IgD-negative memory B cell (primary cell): ENCODE measurements at regions not wholly inside any gene's neighbourhood (a gene's known extent, or its start where the extent isn't known, plus 50 kb on each side); places are given as distances from the start of the nearest gene placed in this dataset.
"Not testable (repeated sequence)": the region's sequence is repeated elsewhere in the genome, so short reads cannot be mapped to it uniquely, and the experiment has no call there.

ENCODE experiments used
- H3K27ac Mint-ChIP-seq, 3 donors: one replicate each; pipeline ENCODE4 v1.8.0; 2020 to 2022; ENCODE audit warnings: mild to moderate bottlenecking in 3 of 3, mixed read lengths in 3 of 3, moderate library complexity in 1 of 3
- H3K27me3 Mint-ChIP-seq: one replicate; pipeline ENCODE4 v1.8.0; 2021; ENCODE audit warnings: mixed read lengths
- H3K36me3 Mint-ChIP-seq: one replicate; pipeline ENCODE4 v1.8.0; 2020; ENCODE audit warnings: mild to moderate bottlenecking, mixed read lengths
- H3K4me1 Mint-ChIP-seq, 3 donors: one replicate each; pipeline ENCODE4 v1.8.0; 2020 to 2022; ENCODE audit warnings: mixed read lengths in 3 of 3, mild to moderate bottlenecking in 1 of 3
- H3K4me3 Mint-ChIP-seq, 4 donors: one replicate each; pipeline ENCODE4 v1.8.0; 2020 to 2022; ENCODE audit warnings: mild to moderate bottlenecking in 4 of 4, mixed read lengths in 4 of 4, moderate library complexity in 3 of 4
- H3K9me3 Mint-ChIP-seq, 3 donors: one replicate each; pipeline ENCODE4 v1.8.0; 2020 to 2021; ENCODE audit warnings: mixed read lengths in 3 of 3, mild to moderate bottlenecking in 1 of 3

DNA sequence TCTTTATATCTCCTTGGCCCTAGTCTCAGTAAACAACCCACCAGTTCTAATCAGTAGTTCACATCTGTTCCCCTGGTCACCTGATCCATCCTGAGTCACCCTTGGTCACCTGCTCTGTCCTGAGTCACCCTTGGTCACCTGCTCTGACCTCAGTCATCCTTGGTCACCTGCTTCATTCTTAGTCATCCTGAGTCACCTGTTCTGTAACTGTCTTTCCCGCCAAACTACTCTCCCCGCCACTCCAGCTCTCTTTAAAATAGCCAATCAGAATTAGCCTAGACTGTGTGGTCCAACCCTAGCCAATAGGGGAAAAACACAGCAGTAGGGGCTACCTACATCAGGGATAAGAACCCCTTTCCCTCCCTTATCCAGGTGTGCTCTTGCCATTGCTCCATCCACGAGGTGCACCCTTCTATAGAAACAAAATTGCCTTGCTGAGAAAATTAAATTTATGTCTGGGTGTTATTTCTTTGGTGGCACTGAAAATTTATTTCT, 245.4 kb upstream of the DIO3 start:
- no peaks in the 10 kb centered on the region for H3K4me1 Mint-ChIP-seq
- H3K36me3 Mint-ChIP-seq = no peaks in the 10 kb centered on the region
- H3K27me3 Mint-ChIP-seq = peaks cover 3% of the 10 kb centered on the region
- peak overlapping the region in 1 of 4 donors; percentile 47 for H3K4me3 Mint-ChIP-seq
- H3K27ac Mint-ChIP-seq = no peak overlapping the region
- peaks cover 4 to 30% (median 14%) of the 10 kb centered on the region in 3 donors for H3K9me3 Mint-ChIP-seq

- no peaks in the 10 kb centered on the region for H3K36me3 Mint-ChIP-seq
- peaks cover 3% of the 10 kb centered on the region for H3K27me3 Mint-ChIP-seq
- no peaks in the 10 kb centered on the region for H3K4me1 Mint-ChIP-seq
- H3K27ac Mint-ChIP-seq = no peak overlapping the region
- H3K9me3 Mint-ChIP-seq = peaks cover 8 to 22% (median 12%) of the 10 kb centered on the region in 3 donors
- no peak overlapping the region for H3K4me3 Mint-ChIP-seq
These were observed 243.0 kb upstream of the DIO3 start for GRCh38 chr14:101318271-101318670.

DNA sequence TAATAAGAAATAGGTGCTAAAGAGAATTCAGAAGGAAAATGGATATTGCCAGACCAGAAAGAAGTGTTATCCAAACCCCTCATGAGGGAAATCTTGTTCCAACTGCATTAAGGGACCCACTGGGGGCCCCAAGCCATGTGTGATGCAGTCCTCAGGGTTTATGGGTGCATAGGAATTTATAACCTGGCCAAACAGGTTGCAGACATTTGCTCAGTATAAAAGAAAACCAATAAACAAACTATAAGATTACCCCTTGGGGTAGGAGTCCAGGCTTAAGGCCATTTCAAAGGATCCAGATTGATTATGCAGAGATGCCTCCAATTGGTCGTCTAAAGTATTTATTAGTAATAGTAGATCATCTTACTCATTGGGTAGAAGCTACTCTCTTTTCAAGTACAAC, 240.9 kb upstream of the DIO3 start:
- Mint-ChIP-seq H3K27ac (no peak overlapping the region), H3K9me3 (peaks cover 11 to 29% (median 13%) of the 10 kb centered on the region in 3 donors), H3K27me3 (peaks cover 3% of the 10 kb centered on the region), H3K4me3 (no peak overlapping the region), H3K36me3 (no peaks in the 10 kb centered on the region), H3K4me1 (no peaks in the 10 kb centered on the region)

DNA sequence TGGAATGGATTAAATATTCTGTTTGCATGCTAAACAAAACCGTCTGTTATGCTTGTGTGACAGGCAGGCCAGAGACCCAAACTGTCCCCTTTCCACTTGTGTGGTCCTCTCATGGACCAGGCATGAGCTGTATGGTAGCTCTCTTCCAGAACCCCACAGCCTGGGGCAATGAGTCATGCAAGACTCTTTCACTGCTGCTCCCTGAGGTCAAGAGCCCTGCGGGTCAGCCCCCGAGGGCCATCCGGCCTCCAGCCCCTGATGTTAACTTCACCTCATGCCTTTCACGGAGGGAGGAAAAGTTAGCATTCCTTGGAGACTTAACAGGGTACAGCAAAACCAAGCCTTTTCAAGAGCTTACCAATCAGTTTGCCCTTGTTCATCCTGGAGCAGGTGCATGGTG, 239.1 kb upstream of the DIO3 start:
- Mint-ChIP-seq H3K27me3 (peaks cover 3% of the 10 kb centered on the region), H3K36me3 (peaks cover 2% of the 10 kb centered on the region), H3K4me1 (no peaks in the 10 kb centered on the region), H3K27ac (no peak overlapping the region), H3K9me3 (peaks cover 8 to 15% (median 10%) of the 10 kb centered on the region in 3 donors), H3K4me3 (no peak overlapping the region)

DNA sequence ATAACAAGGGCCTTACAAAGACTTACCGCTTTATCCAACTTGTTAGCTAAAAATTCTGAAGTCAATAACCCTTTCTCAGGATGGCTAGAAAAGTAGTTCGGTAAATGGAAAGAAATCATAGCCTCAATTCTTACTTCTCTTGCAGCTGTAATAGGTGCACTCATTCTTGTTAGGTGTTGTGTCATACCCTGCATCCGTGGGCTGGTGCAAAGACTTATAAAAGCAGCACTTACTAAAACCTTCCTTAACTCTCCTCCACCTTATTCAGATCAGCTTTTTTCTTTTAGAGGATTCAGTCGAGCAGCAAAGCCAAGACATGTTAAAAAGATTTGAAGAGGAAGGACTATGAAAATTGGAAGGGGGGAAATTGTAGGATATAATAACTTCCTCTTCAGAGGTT, 238.2 kb upstream of the DIO3 start:
- Mint-ChIP-seq H3K36me3 (peaks cover 2% of the 10 kb centered on the region), H3K9me3 (peaks cover 8 to 15% (median 10%) of the 10 kb centered on the region in 3 donors), H3K4me3 (no peak overlapping the region), H3K27ac (no peak overlapping the region), H3K27me3 (peaks cover 3% of the 10 kb centered on the region), H3K4me1 (no peaks in the 10 kb centered on the region)

- H3K27ac Mint-ChIP-seq, H3K4me3 Mint-ChIP-seq, H3K36me3 Mint-ChIP-seq, H3K4me1 Mint-ChIP-seq, H3K27me3 Mint-ChIP-seq: not testable (repeated sequence)
- H3K9me3 Mint-ChIP-seq = peaks cover 8 to 15% (median 10%) of the 10 kb centered on the region in 3 donors
These were observed 237.6 kb upstream of the DIO3 start for GRCh38 chr14:101323614-101324235.

DNA sequence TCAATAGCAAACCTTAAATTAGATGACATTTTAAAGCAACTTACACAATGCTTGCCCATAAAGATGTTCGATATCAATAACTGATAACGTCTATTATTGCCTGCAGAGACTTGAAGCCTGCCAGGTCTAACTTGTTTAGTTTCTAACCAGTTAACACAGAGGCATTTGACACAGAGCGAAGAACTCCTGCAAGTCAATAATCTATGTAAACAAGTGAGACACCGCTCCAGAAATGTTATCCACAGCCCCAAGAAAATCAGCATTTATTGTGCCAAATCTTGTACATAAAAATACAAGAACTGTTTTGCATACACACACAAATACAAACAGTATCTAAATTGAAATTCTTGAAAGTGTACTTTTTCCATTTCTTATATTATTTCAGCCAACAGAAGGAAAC, 236.0 kb upstream of the DIO3 start:
- H3K36me3 Mint-ChIP-seq = peaks cover 2% of the 10 kb centered on the region

DNA sequence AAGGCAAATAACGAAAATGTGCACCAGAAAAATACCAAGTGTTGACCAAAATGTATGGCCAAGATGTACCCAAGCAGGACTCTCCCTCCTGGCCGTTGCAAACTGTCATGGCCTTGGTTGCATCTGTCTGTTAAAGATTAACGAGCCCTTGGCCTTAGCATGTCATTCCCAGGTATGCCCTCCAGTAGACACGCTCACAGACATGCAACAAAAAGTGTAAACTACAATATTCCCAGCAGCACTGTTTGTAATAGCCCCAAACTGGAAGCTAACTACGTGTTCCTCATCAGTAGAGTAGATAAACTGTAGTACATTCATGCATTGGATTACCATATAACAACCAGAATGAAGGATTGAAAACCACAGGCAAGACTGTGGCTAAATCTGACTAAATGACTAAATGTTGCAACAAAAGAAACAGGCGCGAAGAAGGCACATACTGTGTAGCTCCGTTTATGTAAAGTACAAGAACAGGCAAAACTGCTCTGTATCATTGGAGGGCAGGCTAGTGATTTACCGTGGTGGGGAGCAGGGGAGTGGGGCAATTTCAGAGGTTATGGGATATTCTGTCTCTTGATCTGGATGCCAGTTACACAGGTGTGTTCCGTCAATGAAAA, 232.8 kb upstream of the DIO3 start:
- Mint-ChIP-seq H3K4me1 (no peaks in the 10 kb centered on the region), H3K36me3 (peaks cover 2% of the 10 kb centered on the region), H3K27ac (no peak overlapping the region), H3K9me3 (peaks cover 4 to 10% (median 8%) of the 10 kb centered on the region in 3 donors), H3K4me3 (no peak overlapping the region), H3K27me3 (no peaks in the 10 kb centered on the region)

More for the DNA sequence above, 236.0 kb upstream of the DIO3 start:
- peaks cover 9 to 15% (median 10%) of the 10 kb centered on the region in 3 donors for H3K9me3 Mint-ChIP-seq
- no peaks in the 10 kb centered on the region for H3K27me3 Mint-ChIP-seq
- no peaks in the 10 kb centered on the region for H3K4me1 Mint-ChIP-seq
- no peak overlapping the region for H3K27ac Mint-ChIP-seq
- no peak overlapping the region for H3K4me3 Mint-ChIP-seq

GRCh38 chr14:101330416-101331140, 230.7 kb upstream of the DIO3 start:
- Mint-ChIP-seq H3K9me3 (peaks cover 0 to 4% (median 0%) of the 10 kb centered on the region in 3 donors), H3K36me3 (peaks cover 2% of the 10 kb centered on the region), H3K4me3 (no peak overlapping the region), H3K4me1 (no peaks in the 10 kb centered on the region), H3K27ac (no peak overlapping the region), H3K27me3 (no peaks in the 10 kb centered on the region)

GRCh38 chr14:101331141-101331525, 230.2 kb upstream of the DIO3 start:
- H3K27me3 Mint-ChIP-seq = no peaks in the 10 kb centered on the region
- H3K27ac Mint-ChIP-seq = no peak overlapping the region
- no peak overlapping the region for H3K4me3 Mint-ChIP-seq
- peaks cover 0 to 2% (median 0%) of the 10 kb centered on the region in 3 donors for H3K9me3 Mint-ChIP-seq
- peaks cover under 1% of the 10 kb centered on the region for H3K36me3 Mint-ChIP-seq
- H3K4me1 Mint-ChIP-seq = no peaks in the 10 kb centered on the region

GRCh38 chr14:101331661-101332169, 229.6 kb upstream of the DIO3 start:
- H3K4me3 Mint-ChIP-seq = no peak overlapping the region
- H3K4me1 Mint-ChIP-seq = no peaks in the 10 kb centered on the region
- no peak overlapping the region for H3K27ac Mint-ChIP-seq
- peaks cover 0 to 2% (median 0%) of the 10 kb centered on the region in 3 donors for H3K9me3 Mint-ChIP-seq
- no peaks in the 10 kb centered on the region for H3K36me3 Mint-ChIP-seq
- H3K27me3 Mint-ChIP-seq = no peaks in the 10 kb centered on the region

GRCh38 chr14:101332281-101332680, 229.0 kb upstream of the DIO3 start:
- Mint-ChIP-seq H3K4me1 (no peaks in the 10 kb centered on the region), H3K9me3 (peaks cover 0 to 2% (median 2%) of the 10 kb centered on the region in 3 donors), H3K36me3 (no peaks in the 10 kb centered on the region), H3K27ac (no peak overlapping the region), H3K4me3 (no peak overlapping the region), H3K27me3 (no peaks in the 10 kb centered on the region)

DNA sequence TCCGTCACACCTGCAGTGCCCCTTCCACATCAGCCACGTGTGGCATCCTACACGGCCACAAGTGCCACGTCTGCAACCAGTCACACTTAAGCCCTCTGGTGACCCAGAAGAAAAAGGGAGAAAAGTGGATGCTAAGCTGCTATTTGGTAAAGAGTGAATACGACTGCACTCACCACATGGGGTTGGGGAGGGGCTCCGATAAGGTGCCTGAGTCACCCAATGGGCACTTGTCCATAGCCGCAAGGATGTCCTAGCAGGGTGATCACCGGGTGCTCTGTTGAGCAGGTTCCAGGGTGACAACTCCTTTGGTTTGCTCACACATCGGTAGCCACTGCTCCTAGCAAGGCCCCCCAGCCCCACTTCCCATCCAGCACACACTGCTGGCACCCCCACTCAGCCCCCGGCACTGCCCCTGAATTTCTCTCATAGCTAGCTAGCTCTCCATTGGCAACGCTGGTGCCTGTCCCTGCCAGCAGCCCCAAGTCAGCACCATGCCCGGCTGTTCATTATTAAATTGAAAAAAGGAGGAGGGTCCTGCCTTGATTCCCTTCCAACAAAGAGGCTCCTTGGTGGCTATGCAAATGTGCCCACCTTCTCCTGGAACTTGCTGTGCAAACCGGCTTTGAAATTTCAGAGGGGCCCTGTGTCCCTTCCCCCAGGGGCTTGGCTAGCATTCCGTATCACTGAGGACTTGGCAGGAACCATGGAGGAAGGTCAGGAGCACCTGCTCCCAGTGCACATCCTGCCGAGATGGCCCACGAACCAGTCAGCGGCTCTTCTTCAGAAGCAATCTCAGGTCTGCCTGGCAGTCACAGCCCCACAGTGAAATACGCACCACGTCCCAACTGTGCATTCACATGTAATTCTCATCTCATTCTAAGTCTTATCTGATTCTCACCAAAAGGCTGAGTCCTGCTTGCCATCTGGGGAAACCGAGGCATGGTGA, 227.7 kb upstream of the DIO3 start:
- no peak overlapping the region for H3K27ac Mint-ChIP-seq
- peaks cover 0 to 3% (median 2%) of the 10 kb centered on the region in 3 donors for H3K9me3 Mint-ChIP-seq
- no peaks in the 10 kb centered on the region for H3K36me3 Mint-ChIP-seq
- no peak overlapping the region for H3K4me3 Mint-ChIP-seq
- peaks cover 1% of the 10 kb centered on the region for H3K27me3 Mint-ChIP-seq
- no peaks in the 10 kb centered on the region for H3K4me1 Mint-ChIP-seq

GRCh38 chr14:101334656-101335055, 226.6 kb upstream of the DIO3 start:
- Mint-ChIP-seq H3K4me1 (no peaks in the 10 kb centered on the region), H3K36me3 (no peaks in the 10 kb centered on the region), H3K27ac (no peak overlapping the region), H3K27me3 (peaks cover 1% of the 10 kb centered on the region), H3K9me3 (peaks cover 0 to 3% (median 2%) of the 10 kb centered on the region in 3 donors), H3K4me3 (no peak overlapping the region)
